Osteocyte (in vitro differentiated cells): ENCODE measurements at regions not wholly inside any gene's neighbourhood (a gene's known extent, or its start where the extent isn't known, plus 50 kb on each side); places are given as distances from the start of the nearest gene placed in this dataset.

Experiments used
- DNase-seq: peaks from one replicate; pipeline ENCODE4 v3.0.0; 2021; ENCODE audit warnings: mixed read lengths; ENCODE audit not compliant: unreplicated experiment; ENCODE audit errors: extremely low spot score
- H3K27ac Mint-ChIP-seq: one replicate; pipeline ENCODE4 v1.8.0; 2021; ENCODE audit warnings: mild to moderate bottlenecking, mixed read lengths; ENCODE audit not compliant: unreplicated experiment
- H3K27me3 Mint-ChIP-seq: one replicate; pipeline ENCODE4 v1.8.0; 2021; ENCODE audit warnings: mixed read lengths; ENCODE audit not compliant: unreplicated experiment
- H3K36me3 Mint-ChIP-seq: one replicate; pipeline ENCODE4 v1.8.0; 2021; ENCODE audit warnings: mixed read lengths; ENCODE audit not compliant: unreplicated experiment
- H3K4me1 Mint-ChIP-seq: one replicate; pipeline ENCODE4 v1.8.0; 2021; ENCODE audit warnings: mixed read lengths; ENCODE audit not compliant: unreplicated experiment
- H3K4me3 Mint-ChIP-seq: one replicate; pipeline ENCODE4 v1.8.0; 2021; ENCODE audit warnings: mild to moderate bottlenecking, moderate library complexity, mixed read lengths; ENCODE audit not compliant: unreplicated experiment
- H3K9me3 Mint-ChIP-seq: one replicate; pipeline ENCODE4 v1.8.0; 2021; ENCODE audit warnings: mixed read lengths; ENCODE audit not compliant: unreplicated experiment
- TF ChIP-seq, protein P1 (sequence below): fragments of 200-600 bp; sonication (generic); IDR thresholded peaks from 2 replicates; pipeline ENCODE4 v1.5.0; 2021; ENCODE audit warnings: antibody characterized with exemption, mild to moderate bottlenecking, moderate library complexity

DNA sequence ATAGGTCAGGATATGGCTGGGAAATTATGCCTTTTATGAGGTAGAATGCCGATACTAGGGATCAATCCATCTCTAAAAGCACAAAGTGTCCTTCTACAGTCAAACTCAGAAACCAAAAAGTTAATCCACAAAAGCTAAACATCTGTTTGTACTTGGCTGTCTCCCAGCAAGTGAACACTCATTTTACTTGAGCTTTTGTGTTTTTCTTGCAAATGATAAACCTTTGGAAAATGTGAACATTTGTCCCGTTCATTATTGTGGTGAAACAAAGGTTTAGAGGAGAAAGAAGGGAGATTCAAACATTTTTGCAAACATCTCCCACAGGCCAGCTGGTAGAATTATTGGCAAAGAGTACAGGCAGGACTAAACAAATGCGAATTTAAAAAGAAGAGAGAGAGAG is 300.6 kb upstream of the SPANXN1 start:
- H3K4me3 Mint-ChIP-seq: no peak overlapping the region
- peaks cover 11% of the 10 kb centered on the region for H3K4me1 Mint-ChIP-seq
- peaks cover 1% of the 10 kb centered on the region for H3K36me3 Mint-ChIP-seq
- H3K27me3 Mint-ChIP-seq: no peaks in the 10 kb centered on the region
- H3K9me3 Mint-ChIP-seq: peaks cover 30% of the 10 kb centered on the region
- no peak for DNase-seq
- H3K27ac Mint-ChIP-seq: peak overlapping the region; percentile 82
- TF ChIP-seq, protein P1, sequence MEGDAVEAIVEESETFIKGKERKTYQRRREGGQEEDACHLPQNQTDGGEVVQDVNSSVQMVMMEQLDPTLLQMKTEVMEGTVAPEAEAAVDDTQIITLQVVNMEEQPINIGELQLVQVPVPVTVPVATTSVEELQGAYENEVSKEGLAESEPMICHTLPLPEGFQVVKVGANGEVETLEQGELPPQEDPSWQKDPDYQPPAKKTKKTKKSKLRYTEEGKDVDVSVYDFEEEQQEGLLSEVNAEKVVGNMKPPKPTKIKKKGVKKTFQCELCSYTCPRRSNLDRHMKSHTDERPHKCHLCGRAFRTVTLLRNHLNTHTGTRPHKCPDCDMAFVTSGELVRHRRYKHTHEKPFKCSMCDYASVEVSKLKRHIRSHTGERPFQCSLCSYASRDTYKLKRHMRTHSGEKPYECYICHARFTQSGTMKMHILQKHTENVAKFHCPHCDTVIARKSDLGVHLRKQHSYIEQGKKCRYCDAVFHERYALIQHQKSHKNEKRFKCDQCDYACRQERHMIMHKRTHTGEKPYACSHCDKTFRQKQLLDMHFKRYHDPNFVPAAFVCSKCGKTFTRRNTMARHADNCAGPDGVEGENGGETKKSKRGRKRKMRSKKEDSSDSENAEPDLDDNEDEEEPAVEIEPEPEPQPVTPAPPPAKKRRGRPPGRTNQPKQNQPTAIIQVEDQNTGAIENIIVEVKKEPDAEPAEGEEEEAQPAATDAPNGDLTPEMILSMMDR: no peak
